ENCODE measurements at regions not wholly inside any gene's neighbourhood (a gene's known extent, or its start where the extent isn't known, plus 50 kb on each side); places are given as distances from the start of the nearest gene placed in this dataset.

DNA sequence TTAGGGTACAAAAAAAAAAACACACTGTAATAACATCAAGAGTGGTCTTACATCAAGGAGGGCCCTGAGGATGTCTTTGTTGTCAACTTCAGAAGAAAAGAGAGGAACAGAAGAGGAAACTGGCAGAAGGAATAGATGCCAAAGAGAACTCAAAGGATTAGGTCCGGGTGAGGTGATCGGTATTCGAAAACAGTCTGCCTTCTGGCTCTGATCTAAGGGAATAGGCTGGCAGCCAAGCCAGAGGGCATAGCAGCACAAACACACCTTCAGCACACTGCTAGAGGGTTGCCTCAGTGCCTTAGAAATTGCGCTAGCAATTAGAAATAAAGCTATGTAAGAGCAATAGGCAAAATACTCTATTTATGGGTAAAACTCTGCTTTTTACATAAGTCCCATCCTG is 91.4 kb upstream of the TTC29 start:
- no peak for DNase-seq (ENCODE audit: low spot score in 2 of 2)
- no peaks in the 10 kb centered on the region for H3K27me3 ChIP-seq
- no peak overlapping the region for H3K27ac ChIP-seq
- no peaks in the 10 kb centered on the region for H3K36me3 ChIP-seq
- no peak overlapping the region for H3K4me3 ChIP-seq
- no peak for TF ChIP-seq POLR2AphosphoS5 (IDR thresholded peaks at IDR 0.05)
- TF ChIP-seq, protein P1, sequence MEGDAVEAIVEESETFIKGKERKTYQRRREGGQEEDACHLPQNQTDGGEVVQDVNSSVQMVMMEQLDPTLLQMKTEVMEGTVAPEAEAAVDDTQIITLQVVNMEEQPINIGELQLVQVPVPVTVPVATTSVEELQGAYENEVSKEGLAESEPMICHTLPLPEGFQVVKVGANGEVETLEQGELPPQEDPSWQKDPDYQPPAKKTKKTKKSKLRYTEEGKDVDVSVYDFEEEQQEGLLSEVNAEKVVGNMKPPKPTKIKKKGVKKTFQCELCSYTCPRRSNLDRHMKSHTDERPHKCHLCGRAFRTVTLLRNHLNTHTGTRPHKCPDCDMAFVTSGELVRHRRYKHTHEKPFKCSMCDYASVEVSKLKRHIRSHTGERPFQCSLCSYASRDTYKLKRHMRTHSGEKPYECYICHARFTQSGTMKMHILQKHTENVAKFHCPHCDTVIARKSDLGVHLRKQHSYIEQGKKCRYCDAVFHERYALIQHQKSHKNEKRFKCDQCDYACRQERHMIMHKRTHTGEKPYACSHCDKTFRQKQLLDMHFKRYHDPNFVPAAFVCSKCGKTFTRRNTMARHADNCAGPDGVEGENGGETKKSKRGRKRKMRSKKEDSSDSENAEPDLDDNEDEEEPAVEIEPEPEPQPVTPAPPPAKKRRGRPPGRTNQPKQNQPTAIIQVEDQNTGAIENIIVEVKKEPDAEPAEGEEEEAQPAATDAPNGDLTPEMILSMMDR (IDR thresholded peaks at IDR 0.05), result no peak
- no peak for TF ChIP-seq POLR2A (IDR thresholded peaks at IDR 0.05)
- intact Hi-C loops (cut with DNase I; ENCODE audit: low total_unique reads), result no loop called here
- H3K4me1 ChIP-seq, result no peaks in the 10 kb centered on the region
- H3K9me3 ChIP-seq, result no peaks in the 10 kb centered on the region

DNA sequence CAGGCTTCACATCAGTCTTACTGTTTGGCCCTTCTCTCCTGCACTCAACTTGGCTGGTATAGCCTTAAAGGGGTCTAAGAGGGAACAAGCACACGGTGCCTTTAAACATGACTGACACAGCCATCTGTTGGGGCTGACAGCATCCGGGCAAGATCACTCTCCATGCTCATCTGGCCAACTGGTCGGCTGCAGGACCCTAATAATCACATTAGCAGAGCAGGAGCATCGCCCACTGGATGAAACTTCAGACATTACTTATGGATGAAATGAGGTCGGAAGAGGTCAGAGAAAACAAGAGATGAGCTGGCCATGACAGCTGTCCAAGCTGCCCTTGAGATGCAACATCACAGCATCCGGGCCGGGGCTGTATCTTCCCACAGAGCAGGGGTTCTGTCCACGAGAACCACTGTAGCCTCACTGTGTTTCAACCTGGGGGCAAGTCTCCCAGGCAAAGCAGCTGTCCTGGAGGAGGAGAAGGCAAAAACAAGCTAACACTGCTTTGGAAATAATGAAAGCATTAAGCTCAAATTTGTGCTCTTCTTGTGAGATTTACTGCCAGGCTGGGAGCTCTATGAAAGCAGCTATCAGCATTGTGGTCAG is 94.4 kb upstream of the TTC29 start:
- no peaks in the 10 kb centered on the region for H3K36me3 ChIP-seq
- no peak for DNase-seq (ENCODE audit: low spot score in 2 of 2)
- no peaks in the 10 kb centered on the region for H3K4me1 ChIP-seq
- H3K4me3 ChIP-seq, result no peak overlapping the region
- TF ChIP-seq, protein P1 (IDR thresholded peaks at IDR 0.05), result no peak
- no peak for TF ChIP-seq POLR2A (IDR thresholded peaks at IDR 0.05)
- TF ChIP-seq POLR2AphosphoS5 (IDR thresholded peaks at IDR 0.05), result no peak
- H3K27me3 ChIP-seq, result no peaks in the 10 kb centered on the region
- no peaks in the 10 kb centered on the region for H3K9me3 ChIP-seq
- no peak overlapping the region for H3K27ac ChIP-seq
- intact Hi-C loops (cut with DNase I; ENCODE audit: low total_unique reads), result no loop called here

DNA sequence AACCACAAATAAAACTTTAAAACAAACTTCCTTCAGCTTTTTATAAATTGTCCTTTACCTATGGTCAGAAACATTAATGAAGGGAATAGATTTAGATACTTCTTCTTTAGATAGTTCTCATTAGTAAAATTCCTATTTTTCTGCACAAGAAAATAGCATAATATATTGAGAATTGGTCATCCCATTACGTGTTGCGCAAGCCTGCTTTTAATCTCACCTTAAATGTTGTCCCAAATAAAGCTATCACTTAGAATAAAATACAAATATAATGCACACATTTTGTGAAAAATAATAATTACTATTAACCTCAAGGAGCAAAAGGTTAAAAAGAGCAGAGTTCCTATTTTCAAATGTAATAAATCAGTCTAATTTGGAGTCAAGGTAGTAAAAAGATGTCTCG is 95.2 kb upstream of the TTC29 start:
- no peak overlapping the region for H3K4me3 ChIP-seq
- no peaks in the 10 kb centered on the region for H3K27me3 ChIP-seq
- no peak for DNase-seq (ENCODE audit: low spot score in 2 of 2)
- no peaks in the 10 kb centered on the region for H3K9me3 ChIP-seq
- no peak overlapping the region for H3K27ac ChIP-seq
- TF ChIP-seq POLR2AphosphoS5 (IDR thresholded peaks at IDR 0.05) (no peak), POLR2A (IDR thresholded peaks at IDR 0.05) (no peak)
- TF ChIP-seq, protein P1 (IDR thresholded peaks at IDR 0.05), result no peak
- H3K36me3 ChIP-seq, result no peaks in the 10 kb centered on the region
- intact Hi-C loops (cut with DNase I; ENCODE audit: low total_unique reads), result no loop called here
- H3K4me1 ChIP-seq, result no peaks in the 10 kb centered on the region

DNA sequence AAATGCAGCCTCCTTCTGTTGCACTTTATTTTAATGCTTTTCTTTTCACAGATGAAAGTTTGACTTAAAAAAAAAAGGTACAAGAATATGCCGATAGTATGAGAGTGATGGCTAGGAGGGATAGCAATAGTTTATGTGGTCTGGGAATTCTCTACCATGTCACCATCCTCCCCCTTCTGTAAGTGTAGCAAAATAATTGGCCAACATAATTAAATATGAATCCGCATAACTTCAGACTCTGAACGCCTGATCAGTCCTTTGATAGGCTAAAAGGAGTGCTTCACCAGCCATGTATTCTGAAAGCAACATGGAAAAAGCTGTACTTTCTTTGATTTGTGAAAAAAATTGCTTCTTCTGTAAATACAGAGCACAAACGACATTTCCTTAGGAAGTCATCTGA is 95.7 kb upstream of the TTC29 start:
- Histone ChIP-seq H3K9me3 (no peaks in the 10 kb centered on the region), H3K4me3 (no peak overlapping the region), H3K36me3 (no peaks in the 10 kb centered on the region), H3K27ac (no peak overlapping the region), H3K4me1 (no peaks in the 10 kb centered on the region), H3K27me3 (no peaks in the 10 kb centered on the region)
- intact Hi-C loops (cut with DNase I; ENCODE audit: low total_unique reads), result no loop called here
- TF ChIP-seq POLR2AphosphoS5 (IDR thresholded peaks at IDR 0.05) (no peak), POLR2A (IDR thresholded peaks at IDR 0.05) (no peak)
- TF ChIP-seq, protein P1 (IDR thresholded peaks at IDR 0.05), result no peak
- DNase-seq (ENCODE audit: low spot score in 2 of 2), result no peak

DNA sequence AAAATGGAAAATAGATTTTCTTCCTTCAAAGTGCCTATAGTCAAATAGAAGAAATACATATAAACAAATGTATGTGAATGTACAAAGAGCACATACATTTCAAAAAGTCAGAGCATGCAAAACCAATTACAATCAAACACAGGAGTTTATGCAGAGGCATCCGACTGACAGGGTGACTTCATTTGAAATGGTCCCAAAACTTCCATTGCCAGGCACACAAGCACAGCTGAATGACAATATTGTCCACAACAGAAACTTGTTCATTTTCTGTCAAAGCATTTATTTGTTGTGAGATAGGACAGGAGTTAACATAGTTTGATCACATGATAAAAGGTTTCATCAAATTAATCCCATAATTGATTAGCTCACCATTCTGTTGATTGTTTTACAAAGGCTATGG is 96.4 kb upstream of the TTC29 start:
- no peaks in the 10 kb centered on the region for H3K27me3 ChIP-seq
- no peak for TF ChIP-seq POLR2AphosphoS5 (IDR thresholded peaks at IDR 0.05)
- no peak overlapping the region for H3K4me3 ChIP-seq
- intact Hi-C loops (cut with DNase I; ENCODE audit: low total_unique reads), result no loop called here
- H3K4me1 ChIP-seq, result no peaks in the 10 kb centered on the region
- H3K36me3 ChIP-seq, result no peaks in the 10 kb centered on the region
- H3K9me3 ChIP-seq, result no peaks in the 10 kb centered on the region
- no peak for DNase-seq (ENCODE audit: low spot score in 2 of 2)
- H3K27ac ChIP-seq, result no peak overlapping the region

DNA sequence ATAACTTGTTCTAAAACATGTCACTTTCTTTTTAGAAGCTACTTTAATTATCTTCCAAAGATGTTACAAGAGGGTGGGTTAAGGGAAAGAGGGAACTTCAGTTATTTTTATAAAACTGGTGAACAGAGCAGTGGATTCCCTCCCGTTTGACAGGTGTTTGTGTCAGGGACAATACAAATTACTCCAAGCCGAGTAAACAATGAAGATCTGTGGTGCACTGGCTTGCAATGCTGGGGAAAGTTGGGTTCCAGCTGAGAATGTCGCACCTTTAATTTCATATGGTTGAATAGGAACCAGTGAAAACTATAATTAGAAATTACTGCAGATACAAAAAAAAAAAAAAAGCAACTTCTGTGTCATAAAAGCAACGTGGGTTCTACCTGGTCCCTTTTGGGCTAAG is 98.6 kb upstream of the TTC29 start:
- no peak for DNase-seq (ENCODE audit: low spot score in 2 of 2)
- Histone ChIP-seq H3K27me3 (no peaks in the 10 kb centered on the region), H3K4me1 (no peaks in the 10 kb centered on the region), H3K9me3 (no peaks in the 10 kb centered on the region), H3K27ac (no peak overlapping the region), H3K36me3 (no peaks in the 10 kb centered on the region), H3K4me3 (no peak overlapping the region)
- intact Hi-C loops (cut with DNase I; ENCODE audit: low total_unique reads), result no loop called here
- TF ChIP-seq POLR2A (IDR thresholded peaks at IDR 0.05) (no peak), POLR2AphosphoS5 (IDR thresholded peaks at IDR 0.05) (no peak)
- TF ChIP-seq, protein P1 (IDR thresholded peaks at IDR 0.05), result no peak

All from breast epithelium (tissue), 4 donors.